Ishikawa (cell line): ENCODE measurements at regions not wholly inside any gene's neighbourhood (a gene's known extent, or its start where the extent isn't known, plus 50 kb on each side); places are given as distances from the start of the nearest gene placed in this dataset.

Source experiments
- CEBPB ChIP-seq: IDR thresholded peaks from 2 replicates; pipeline ENCODE4 v1.6.1; 2012
- CREB1 ChIP-seq: IDR thresholded peaks from 2 replicates; pipeline ENCODE4 v1.6.1; 2012; ENCODE audit warnings: low read depth
- EGR1 ChIP-seq: IDR thresholded peaks from 2 replicates; pipeline ENCODE4 v1.6.1; 2012
- EP300 ChIP-seq: IDR thresholded peaks from 2 replicates; pipeline ENCODE4 v1.6.1; 2012; ENCODE audit warnings: borderline replicate concordance
- FOXM1 ChIP-seq: IDR thresholded peaks from 2 replicates; pipeline ENCODE4 v1.6.1; 2012; ENCODE audit warnings: low read depth, borderline replicate concordance
- MAX ChIP-seq: IDR thresholded peaks from 2 replicates; pipeline ENCODE4 v1.6.1; 2012
- NFIC ChIP-seq: IDR thresholded peaks from 2 replicates; pipeline ENCODE4 v1.6.1; 2012
- RAD21 ChIP-seq: IDR thresholded peaks from 2 replicates; pipeline ENCODE4 v1.6.1; 2012; ENCODE audit warnings: low read depth
- REST ChIP-seq: IDR thresholded peaks from 2 replicates; pipeline ENCODE4 v1.6.1; 2012; ENCODE audit warnings: low read depth, mild to moderate bottlenecking
- TAF1 ChIP-seq: IDR thresholded peaks from 2 replicates; pipeline ENCODE4 v1.6.1; 2012; ENCODE audit warnings: low read depth, mild to moderate bottlenecking
- TCF12 ChIP-seq: IDR thresholded peaks from 2 replicates; pipeline ENCODE4 v1.6.1; 2012; ENCODE audit warnings: low read depth
- TEAD4 ChIP-seq: IDR thresholded peaks from 2 replicates; pipeline ENCODE4 v1.6.1; 2012
- YY1 ChIP-seq: IDR thresholded peaks from 2 replicates; pipeline ENCODE4 v1.6.1; 2012; ENCODE audit warnings: low read depth
- ZBTB7A ChIP-seq: IDR thresholded peaks from 2 replicates; pipeline ENCODE4 v1.6.1; 2012; ENCODE audit warnings: low read depth
- TF ChIP-seq, protein P1 (sequence below): IDR thresholded peaks from 2 replicates; pipeline ENCODE4 v1.6.1; 2012

GRCh38 chr7:25752154-25752553, 399.8 kb upstream of the NFE2L3 start:
- TF ChIP-seq REST (no peak), TEAD4 (no peak), MAX (no peak), TCF12 (no peak), FOXM1 (no peak), NFIC (no peak), RAD21 (no peak), TAF1 (no peak), ZBTB7A (no peak), CREB1 (no peak), CEBPB (no peak), EGR1 (no peak), EP300 (no peak)
- TF ChIP-seq, protein P1, sequence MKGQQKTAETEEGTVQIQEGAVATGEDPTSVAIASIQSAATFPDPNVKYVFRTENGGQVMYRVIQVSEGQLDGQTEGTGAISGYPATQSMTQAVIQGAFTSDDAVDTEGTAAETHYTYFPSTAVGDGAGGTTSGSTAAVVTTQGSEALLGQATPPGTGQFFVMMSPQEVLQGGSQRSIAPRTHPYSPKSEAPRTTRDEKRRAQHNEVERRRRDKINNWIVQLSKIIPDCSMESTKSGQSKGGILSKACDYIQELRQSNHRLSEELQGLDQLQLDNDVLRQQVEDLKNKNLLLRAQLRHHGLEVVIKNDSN = no peak

GRCh38 chr7:25752967-25753791, 398.8 kb upstream of the NFE2L3 start:
- no peak for TF ChIP-seq CEBPB
- TF ChIP-seq ZBTB7A = no peak
- no peak for TF ChIP-seq MAX
- TF ChIP-seq CREB1 = no peak
- TF ChIP-seq RAD21 = no peak
- no peak for TF ChIP-seq TCF12
- no peak for TF ChIP-seq YY1
- no peak for TF ChIP-seq REST
- no peak for TF ChIP-seq EP300
- TF ChIP-seq FOXM1 = no peak
- TF ChIP-seq, protein P1 = no peak
- TF ChIP-seq TAF1 = no peak
- TF ChIP-seq EGR1 = no peak
- no peak for TF ChIP-seq NFIC
- TF ChIP-seq TEAD4 = no peak

DNA sequence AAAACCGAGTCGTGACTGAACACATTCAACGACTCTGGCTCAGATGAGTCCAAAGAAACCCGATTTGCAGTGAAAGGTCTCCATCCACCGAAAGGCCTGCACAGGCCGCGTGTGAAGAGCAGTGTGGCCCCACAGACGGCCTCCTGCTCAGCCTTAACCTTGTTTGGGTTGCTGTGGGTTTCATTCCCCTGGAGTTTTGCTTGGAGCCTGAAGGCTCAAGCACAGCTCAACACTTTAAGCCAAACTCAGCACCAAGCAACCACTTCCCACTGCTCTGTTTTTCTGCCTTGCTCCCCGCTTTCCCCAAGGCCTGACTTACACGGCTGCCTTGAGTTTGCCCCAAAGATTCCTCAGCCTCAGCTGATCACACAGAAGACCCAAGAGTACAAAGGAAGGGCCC, 398.2 kb upstream of the NFE2L3 start:
- TF ChIP-seq FOXM1 = no peak

GRCh38 chr7:25754333-25754732, 397.7 kb upstream of the NFE2L3 start:
- TF ChIP-seq EGR1 (no peak), EP300 (no peak), TEAD4 (no peak), RAD21 (no peak), TCF12 (no peak), ZBTB7A (no peak), CEBPB (no peak), MAX (no peak), NFIC (no peak), YY1 (no peak)

- TF ChIP-seq ZBTB7A (no peak), CREB1 (no peak), NFIC (no peak), TAF1 (no peak), REST (no peak), CEBPB (no peak)
These were observed 397.2 kb upstream of the NFE2L3 start for GRCh38 chr7:25754751-25755150.
